HFFc6 (cell line): ENCODE measurements at regions not wholly inside any gene's neighbourhood (a gene's known extent, or its start where the extent isn't known, plus 50 kb on each side); places are given as distances from the start of the nearest gene placed in this dataset.

Source experiments
- DNase-seq: peaks from one replicate; pipeline ENCODE4 v3.0.0-alpha.2; 2018
- H3K27ac Mint-ChIP-seq: 2 replicates; pipeline ENCODE4 v1.8.0; 2020; ENCODE audit warnings: mild to moderate bottlenecking, mixed read lengths
- H3K27me3 Mint-ChIP-seq: 2 replicates; pipeline ENCODE4 v1.8.0; 2021; ENCODE audit warnings: mild to moderate bottlenecking, moderate library complexity, mixed read lengths; ENCODE audit not compliant: insufficient read depth
- H3K36me3 Mint-ChIP-seq: 2 replicates; pipeline ENCODE4 v1.8.0; 2021; ENCODE audit warnings: low read depth, mixed read lengths
- H3K4me1 Mint-ChIP-seq: 2 replicates; pipeline ENCODE4 v1.8.0; 2020; ENCODE audit warnings: low read depth, mixed read lengths
- H3K4me3 Mint-ChIP-seq: 2 replicates; pipeline ENCODE4 v1.8.0; 2020; ENCODE audit warnings: mild to moderate bottlenecking, moderate library complexity, mixed read lengths
- H3K9me3 Mint-ChIP-seq: 2 replicates; pipeline ENCODE4 v1.8.0; 2020; ENCODE audit warnings: mild to moderate bottlenecking, mixed read lengths
- TF ChIP-seq, protein P1 (sequence below): fragments of 200-600 bp; sonication (generic); IDR thresholded peaks from 2 replicates; pipeline ENCODE4 v1.5.0; 2021; ENCODE audit warnings: antibody characterized with exemption, mild to moderate bottlenecking

DNA sequence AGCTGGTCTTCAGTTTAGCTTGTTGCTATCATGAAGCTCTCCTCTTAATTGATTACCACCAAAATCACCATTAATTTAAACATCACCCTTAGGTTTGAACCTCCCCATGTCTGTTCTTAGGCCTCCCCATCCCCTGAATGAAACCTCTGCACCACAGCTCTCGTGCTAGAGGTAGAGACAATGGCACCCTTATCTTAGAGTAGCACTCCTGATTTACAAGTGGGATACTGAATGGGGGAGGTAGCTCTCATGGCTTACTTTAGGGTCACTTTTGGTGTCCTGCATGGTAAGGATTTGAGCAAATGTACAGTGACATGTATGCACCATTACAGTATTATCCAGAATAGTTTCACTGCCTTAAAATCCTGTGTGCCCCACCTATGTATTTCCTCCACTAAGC, 115.6 kb upstream of the ADTRP start:
- TF ChIP-seq, protein P1, sequence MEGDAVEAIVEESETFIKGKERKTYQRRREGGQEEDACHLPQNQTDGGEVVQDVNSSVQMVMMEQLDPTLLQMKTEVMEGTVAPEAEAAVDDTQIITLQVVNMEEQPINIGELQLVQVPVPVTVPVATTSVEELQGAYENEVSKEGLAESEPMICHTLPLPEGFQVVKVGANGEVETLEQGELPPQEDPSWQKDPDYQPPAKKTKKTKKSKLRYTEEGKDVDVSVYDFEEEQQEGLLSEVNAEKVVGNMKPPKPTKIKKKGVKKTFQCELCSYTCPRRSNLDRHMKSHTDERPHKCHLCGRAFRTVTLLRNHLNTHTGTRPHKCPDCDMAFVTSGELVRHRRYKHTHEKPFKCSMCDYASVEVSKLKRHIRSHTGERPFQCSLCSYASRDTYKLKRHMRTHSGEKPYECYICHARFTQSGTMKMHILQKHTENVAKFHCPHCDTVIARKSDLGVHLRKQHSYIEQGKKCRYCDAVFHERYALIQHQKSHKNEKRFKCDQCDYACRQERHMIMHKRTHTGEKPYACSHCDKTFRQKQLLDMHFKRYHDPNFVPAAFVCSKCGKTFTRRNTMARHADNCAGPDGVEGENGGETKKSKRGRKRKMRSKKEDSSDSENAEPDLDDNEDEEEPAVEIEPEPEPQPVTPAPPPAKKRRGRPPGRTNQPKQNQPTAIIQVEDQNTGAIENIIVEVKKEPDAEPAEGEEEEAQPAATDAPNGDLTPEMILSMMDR, result no peak
- Mint-ChIP-seq H3K36me3 (no peaks in the 10 kb centered on the region), H3K27me3 (no peaks in the 10 kb centered on the region), H3K9me3 (no peaks in the 10 kb centered on the region), H3K4me1 (peaks cover 5% of the 10 kb centered on the region; the same call in 1 of the 2 replicates), H3K27ac (no peak overlapping the region), H3K4me3 (no peak overlapping the region)
- DNase-seq, result no peak

DNA sequence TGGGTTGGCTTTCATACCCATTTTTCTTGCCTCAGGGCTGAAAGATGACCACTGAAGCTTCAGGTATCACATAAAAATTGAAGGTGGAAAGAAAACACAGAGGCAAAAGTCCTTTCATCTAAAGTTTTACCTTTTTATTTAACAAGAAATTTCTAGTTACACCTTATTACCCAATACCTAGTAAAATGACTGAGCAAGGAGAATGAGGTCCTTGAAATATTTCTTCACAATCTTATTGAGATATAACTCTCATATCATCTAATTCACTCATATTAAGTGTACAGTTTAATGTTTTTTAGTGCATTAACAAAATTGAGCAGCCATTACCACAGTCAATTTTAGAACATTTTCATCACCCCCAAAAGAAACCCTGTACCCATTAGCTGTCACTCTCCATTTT, 112.9 kb upstream of the ADTRP start:
- DNase-seq, result no peak
- Mint-ChIP-seq H3K9me3 (no peaks in the 10 kb centered on the region), H3K36me3 (no peaks in the 10 kb centered on the region), H3K27me3 (peaks cover 2% of the 10 kb centered on the region; the same call in 1 of the 2 replicates), H3K4me3 (no peak overlapping the region), H3K4me1 (peaks cover 5% of the 10 kb centered on the region; the same call in 1 of the 2 replicates), H3K27ac (no peak overlapping the region)
- TF ChIP-seq, protein P1, result no peak

DNA sequence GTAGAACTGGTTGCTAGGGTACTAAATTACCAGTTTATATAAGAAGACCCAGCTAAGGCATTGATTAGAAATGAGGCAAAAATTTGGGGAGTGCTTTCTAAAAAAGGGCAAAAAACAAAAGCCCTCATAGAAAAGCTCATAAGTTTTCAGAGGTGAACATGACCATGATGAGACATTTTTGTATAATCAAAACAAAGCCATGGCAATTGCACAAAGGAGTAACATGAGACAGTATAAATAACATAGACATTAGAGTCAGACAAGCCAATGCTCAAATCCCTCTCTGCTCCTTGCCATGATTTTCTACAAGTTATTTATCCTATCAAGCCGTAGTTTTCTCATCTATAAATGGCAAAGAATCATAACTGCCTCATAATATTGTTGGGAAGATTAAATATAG, 112.2 kb upstream of the ADTRP start:
- DNase-seq, result no peak
- Mint-ChIP-seq H3K36me3 (no peaks in the 10 kb centered on the region), H3K4me1 (peaks cover 5% of the 10 kb centered on the region; the same call in 1 of the 2 replicates), H3K27me3 (peaks cover 2% of the 10 kb centered on the region; the same call in 1 of the 2 replicates), H3K9me3 (no peaks in the 10 kb centered on the region), H3K4me3 (no peak overlapping the region), H3K27ac (no peak overlapping the region)
- TF ChIP-seq, protein P1, result no peak

DNA sequence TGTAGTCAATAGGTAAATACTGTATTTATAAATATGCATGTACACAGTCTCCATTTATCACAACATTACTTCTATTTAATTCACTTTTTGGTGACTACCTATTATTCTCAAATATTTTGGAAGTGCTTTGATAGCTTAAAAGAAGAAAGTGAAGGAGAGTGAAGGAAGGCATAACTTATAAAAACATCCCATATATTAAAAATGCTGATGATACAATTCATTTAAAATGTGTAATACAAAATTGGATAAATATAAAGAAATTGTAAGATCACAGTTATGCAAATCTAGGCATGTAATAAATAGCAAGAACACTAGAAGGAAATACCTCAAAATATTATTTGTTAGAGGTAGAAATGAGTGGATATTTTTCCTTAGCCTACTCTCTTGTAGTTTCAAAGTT, 111.6 kb upstream of the ADTRP start:
- Mint-ChIP-seq H3K4me3 (no peak overlapping the region), H3K27me3 (peaks cover 2% of the 10 kb centered on the region; the same call in 1 of the 2 replicates)

GRCh38 chr6:11889572-11889971, 111.0 kb upstream of the ADTRP start:
- no peak for DNase-seq
- Mint-ChIP-seq H3K9me3 (no peaks in the 10 kb centered on the region), H3K27ac (no peak overlapping the region), H3K27me3 (peaks cover 2% of the 10 kb centered on the region; the same call in 1 of the 2 replicates), H3K4me1 (peaks cover 5% of the 10 kb centered on the region; the same call in 1 of the 2 replicates), H3K4me3 (no peak overlapping the region), H3K36me3 (no peaks in the 10 kb centered on the region)
- TF ChIP-seq, protein P1, result no peak

More for the DNA sequence above, 111.6 kb upstream of the ADTRP start:
- H3K36me3 Mint-ChIP-seq, result no peaks in the 10 kb centered on the region
- TF ChIP-seq, protein P1, result no peak
- H3K9me3 Mint-ChIP-seq, result no peaks in the 10 kb centered on the region
- DNase-seq, result no peak
- H3K27ac Mint-ChIP-seq, result no peak overlapping the region
- peaks cover 5% of the 10 kb centered on the region; the same call in 1 of the 2 replicates for H3K4me1 Mint-ChIP-seq

DNA sequence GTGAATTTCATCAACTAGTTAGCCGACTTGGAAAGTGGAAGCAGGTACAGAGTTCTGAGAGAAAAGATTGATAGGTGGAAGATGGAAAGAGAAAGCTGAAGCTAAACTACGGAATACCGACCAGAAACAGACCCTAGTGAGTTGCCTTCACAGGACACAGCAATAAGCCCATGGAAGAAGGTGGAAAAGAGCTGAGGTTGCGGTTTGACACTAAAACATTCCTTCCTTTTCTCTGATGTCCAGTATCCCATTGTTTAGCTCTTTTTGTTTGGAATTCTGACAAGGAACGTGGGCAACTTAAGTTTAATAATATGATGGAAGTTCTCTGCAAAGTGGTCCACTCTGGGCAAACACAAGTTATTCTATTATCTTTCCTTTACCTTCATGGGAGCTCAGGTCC, 110.1 kb upstream of the ADTRP start:
- Mint-ChIP-seq H3K27me3 (peaks cover 2% of the 10 kb centered on the region), H3K27ac (no peak overlapping the region), H3K4me3 (no peak overlapping the region), H3K9me3 (no peaks in the 10 kb centered on the region), H3K4me1 (peaks cover 5% of the 10 kb centered on the region; the same call in 1 of the 2 replicates), H3K36me3 (no peaks in the 10 kb centered on the region)
- no peak for DNase-seq
- TF ChIP-seq, protein P1, result no peak
